ENCODE measurements at regions not wholly inside any gene's neighbourhood (a gene's known extent, or its start where the extent isn't known, plus 50 kb on each side); places are given as distances from the start of the nearest gene placed in this dataset.

GRCh38 chr6:19463250-19463649, 373.9 kb upstream of the ID4 start:
- Histone ChIP-seq H3K4me3 (no peak overlapping the region), H3K27me3 (no peaks in the 10 kb centered on the region), H3K9me3 (no peaks in the 10 kb centered on the region), H3K36me3 (no peaks in the 10 kb centered on the region), H3K4me1 (no peaks in the 10 kb centered on the region), H3K27ac (no peak overlapping the region)
- DNase-seq, result no peak
- intact Hi-C loops (cut with DNase I; ENCODE audit: low total_unique reads), result no loop called here
- TF ChIP-seq POLR2AphosphoS5 (IDR thresholded peaks at IDR 0.05) (no peak), EP300 (IDR thresholded peaks at IDR 0.05) (no peak)
- 33 to 88% (median 63%) methylated on average over 2 of the region's 2 CpGs for WGBS, 5 donors

- H3K27ac ChIP-seq, result no peak overlapping the region
- H3K27me3 ChIP-seq, result no peaks in the 10 kb centered on the region
- H3K4me1 ChIP-seq, result no peaks in the 10 kb centered on the region
- no peak for DNase-seq
- TF ChIP-seq CTCF (IDR thresholded peaks at IDR 0.05), result no peak
- no peak for TF ChIP-seq POLR2AphosphoS5 (IDR thresholded peaks at IDR 0.05)
- 75 to 88% (median 84%) methylated on average over 5 of the region's 5 CpGs for WGBS, 5 donors
- intact Hi-C loops (cut with DNase I; ENCODE audit: low total_unique reads), result no loop called here
- no peak overlapping the region for H3K4me3 ChIP-seq
- H3K36me3 ChIP-seq, result no peaks in the 10 kb centered on the region
- no peaks in the 10 kb centered on the region for H3K9me3 ChIP-seq
Measured at GRCh38 chr6:19463925-19464324, 373.2 kb upstream of the ID4 start.

GRCh38 chr6:19465256-19465655, 371.9 kb upstream of the ID4 start:
- Histone ChIP-seq H3K27ac (no peak overlapping the region), H3K27me3 (no peaks in the 10 kb centered on the region), H3K9me3 (no peaks in the 10 kb centered on the region), H3K36me3 (no peaks in the 10 kb centered on the region), H3K4me3 (no peak overlapping the region), H3K4me1 (no peaks in the 10 kb centered on the region)
- 52 to 81% (median 68%) methylated on average over 10 of the region's 10 CpGs for WGBS, 5 donors
- intact Hi-C loops (cut with DNase I; ENCODE audit: low total_unique reads), result no loop called here
- DNase-seq, result peak in 1 of 2 donors; percentile 54
- no peak for TF ChIP-seq CTCF (IDR thresholded peaks at IDR 0.05)

- H3K27me3 ChIP-seq, result no peaks in the 10 kb centered on the region
- TF ChIP-seq POLR2AphosphoS5 (IDR thresholded peaks at IDR 0.05), result no peak
- TF ChIP-seq EP300 (IDR thresholded peaks at IDR 0.05), result no peak
- no peak for TF ChIP-seq POLR2A (IDR thresholded peaks at IDR 0.05)
- TF ChIP-seq CTCF (IDR thresholded peaks at IDR 0.05), result no peak
- H3K9me3 ChIP-seq, result no peaks in the 10 kb centered on the region
- intact Hi-C loops (cut with DNase I; ENCODE audit: low total_unique reads), result no loop called here
- 28 to 40% (median 33%) methylated on average over 3 of the region's 3 CpGs for WGBS, 5 donors
- H3K36me3 ChIP-seq, result no peaks in the 10 kb centered on the region
- no peak overlapping the region for H3K27ac ChIP-seq
- no peak for DNase-seq
- no peak overlapping the region for H3K4me3 ChIP-seq
- H3K4me1 ChIP-seq, result no peaks in the 10 kb centered on the region
Measured at GRCh38 chr6:19465760-19466159, 371.4 kb upstream of the ID4 start.

GRCh38 chr6:19470333-19470732, 366.8 kb upstream of the ID4 start:
- H3K4me3 ChIP-seq, result no peak overlapping the region
- no peak for DNase-seq
- WGBS, 5 donors, result 73 to 78% (median 74%) methylated on average over 7 of the region's 7 CpGs
- no peaks in the 10 kb centered on the region for H3K27me3 ChIP-seq
- H3K36me3 ChIP-seq, result no peaks in the 10 kb centered on the region
- H3K9me3 ChIP-seq, result no peaks in the 10 kb centered on the region
- intact Hi-C loops (cut with DNase I; ENCODE audit: low total_unique reads), result no loop called here
- TF ChIP-seq CTCF (IDR thresholded peaks at IDR 0.05) (no peak), POLR2AphosphoS5 (IDR thresholded peaks at IDR 0.05) (no peak), EP300 (IDR thresholded peaks at IDR 0.05) (no peak), POLR2A (IDR thresholded peaks at IDR 0.05) (no peak)
- no peak overlapping the region for H3K27ac ChIP-seq
- no peaks in the 10 kb centered on the region for H3K4me1 ChIP-seq
